Hepatocyte (in vitro differentiated cells): ENCODE measurements at regions not wholly inside any gene's neighbourhood (a gene's known extent, or its start where the extent isn't known, plus 50 kb on each side); places are given as distances from the start of the nearest gene placed in this dataset.

Experiments used
- CTCF ChIP-seq: fragments of 200-600 bp; sonication (generic); IDR thresholded peaks from 2 replicates; pipeline ENCODE4 v1.5.1; 2016; ENCODE audit warnings: antibody characterized with exemption, mild to moderate bottlenecking; ENCODE audit not compliant: poor library complexity
- EZH2 ChIP-seq: fragments of 200-600 bp; sonication (generic); IDR thresholded peaks from 2 replicates; pipeline ENCODE4 v1.6.1; 2016; ENCODE audit warnings: antibody characterized with exemption, mild to moderate bottlenecking, borderline replicate concordance

- TF ChIP-seq CTCF (no peak), EZH2 (no peak)
Measured at GRCh38 chr10:59965899-59966650, 59.7 kb upstream of the CCDC6 start.
